GM23338 (cell line): ENCODE measurements at regions not wholly inside any gene's neighbourhood (a gene's known extent, or its start where the extent isn't known, plus 50 kb on each side); places are given as distances from the start of the nearest gene placed in this dataset.
A peak's percentile ranks its signal among the peaks of the same experiment; 100 is the strongest.

Source experiments
- ATAC-seq: fragments of 200-7000 bp; cut with Tn5 transposase; 3 replicates; pipeline ENCODE4 v1.9.1; 2020
- DNase-seq: peaks from one replicate; pipeline ENCODE4 v3.0.0-alpha.2; 2015; ENCODE audit warnings: low spot score
- H2AFZ ChIP-seq: fragments of 200-600 bp; sonication (generic); 2 replicates; pipeline ENCODE4 v1.8.0; 2016; ENCODE audit warnings: antibody characterized with exemption, mild to moderate bottlenecking, moderate library complexity
- H3F3A ChIP-seq: fragments of 200-600 bp; sonication (generic); replicated peaks from 2 replicates; pipeline ENCODE4 v1.8.0; 2017; ENCODE audit warnings: antibody characterized with exemption, mixed run types, low read depth
- H3K27ac ChIP-seq: fragments of 200-600 bp; sonication (generic); 2 replicates; pipeline ENCODE4 v1.6.1; 2016; ENCODE audit warnings: low read depth
- H3K27me3 ChIP-seq: fragments of 200-600 bp; sonication (generic); 2 replicates; pipeline ENCODE4 v1.8.0; 2016; ENCODE audit warnings: mild to moderate bottlenecking, mixed run types, moderate library complexity; ENCODE audit not compliant: insufficient read depth
- H3K36me3 ChIP-seq: fragments of 200-600 bp; sonication (generic); 2 replicates; pipeline ENCODE4 v1.8.0; 2016; ENCODE audit warnings: mild to moderate bottlenecking; ENCODE audit not compliant: insufficient read depth
- H3K4me1 ChIP-seq: fragments of 200-600 bp; sonication (generic); 2 replicates; pipeline ENCODE4 v1.8.0; 2016; ENCODE audit warnings: mild to moderate bottlenecking, moderate library complexity; ENCODE audit not compliant: insufficient read depth
- H3K4me2 ChIP-seq: fragments of 200-600 bp; sonication (generic); 2 replicates; pipeline ENCODE4 v1.7.1; 2017; ENCODE audit warnings: mixed run types
- H3K4me3 ChIP-seq: fragments of 200-600 bp; sonication (generic); 2 replicates; pipeline ENCODE4 v1.6.1; 2016; ENCODE audit warnings: mixed run types
- H3K79me2 ChIP-seq: fragments of 200-600 bp; sonication (generic); replicated peaks from 2 replicates; pipeline ENCODE4 v1.8.0; 2017; ENCODE audit warnings: mild to moderate bottlenecking; ENCODE audit not compliant: insufficient read depth
- H3K9me2 ChIP-seq: fragments of 200-600 bp; sonication (generic); 2 replicates; pipeline ENCODE4 v1.8.0; 2017; ENCODE audit not compliant: insufficient read depth
- H4K20me1 ChIP-seq: fragments of 200-600 bp; sonication (generic); replicated peaks from 2 replicates; pipeline ENCODE4 v1.8.0; 2017; ENCODE audit warnings: mild to moderate bottlenecking; ENCODE audit not compliant: insufficient read depth
- H3K27ac Mint-ChIP-seq: 2 replicates; pipeline ENCODE4 v1.8.0; 2020; ENCODE audit warnings: inconsistent platforms, mild to moderate bottlenecking, moderate library complexity, mixed read lengths
- H3K27me3 Mint-ChIP-seq: 3 replicates; pipeline ENCODE4 v1.8.0; 2022; ENCODE audit warnings: low read depth, mild to moderate bottlenecking, moderate library complexity, mixed read lengths, inconsistent platforms; ENCODE audit not compliant: insufficient read depth, poor library complexity
- H3K36me3 Mint-ChIP-seq: 3 replicates; pipeline ENCODE4 v1.8.0; 2021; ENCODE audit warnings: low read depth, mild to moderate bottlenecking, inconsistent platforms, moderate library complexity, mixed read lengths
- H3K4me1 Mint-ChIP-seq: 3 replicates; pipeline ENCODE4 v1.8.0; 2020; ENCODE audit warnings: mild to moderate bottlenecking, inconsistent platforms, mixed read lengths
- H3K4me3 Mint-ChIP-seq: 3 replicates; pipeline ENCODE4 v1.8.0; 2021; ENCODE audit warnings: moderate library complexity, mild to moderate bottlenecking, inconsistent platforms, mixed read lengths
- H3K9me3 Mint-ChIP-seq: 3 replicates; pipeline ENCODE4 v1.8.0; 2020; ENCODE audit warnings: moderate library complexity, mild to moderate bottlenecking, inconsistent platforms, mixed read lengths
- CREB1 ChIP-seq: fragments of 250-450 bp; sonication (Bioruptor Pico); IDR thresholded peaks from 2 replicates; pipeline ENCODE4 v1.5.0; 2020; ENCODE audit warnings: low read depth, mild to moderate bottlenecking, moderate library complexity
- ETS1 ChIP-seq: IDR thresholded peaks from 2 replicates; pipeline ENCODE4 v1.6.1; 2016; ENCODE audit warnings: antibody characterized with exemption
- EZH2 ChIP-seq: fragments of 200-600 bp; sonication (generic); IDR thresholded peaks from one replicate; pipeline ENCODE4 v1.8.0; 2017; ENCODE audit warnings: antibody characterized with exemption, mild to moderate bottlenecking, low read depth; ENCODE audit not compliant: unreplicated experiment
- NANOG ChIP-seq: IDR thresholded peaks from 2 replicates; pipeline ENCODE4 v1.6.1; 2016; ENCODE audit warnings: antibody characterized with exemption, borderline replicate concordance
- POLR2AphosphoS5 ChIP-seq: IDR thresholded peaks from 2 replicates; pipeline ENCODE4 v1.6.1; 2016; ENCODE audit warnings: antibody characterized with exemption, low read depth
- REST ChIP-seq: IDR thresholded peaks from one replicate; pipeline ENCODE4 v1.6.1; 2018; ENCODE audit warnings: antibody characterized with exemption; ENCODE audit not compliant: unreplicated experiment
- ZNF114 ChIP-seq: fragments of 250-450 bp; sonication (Bioruptor Pico); IDR thresholded peaks from 2 replicates; pipeline ENCODE4 v1.5.0; 2020; ENCODE audit warnings: mild to moderate bottlenecking, moderate library complexity
- TF ChIP-seq, protein P1 (sequence below): fragments of 250-450 bp; sonication (Bioruptor Pico); IDR thresholded peaks from 2 replicates; pipeline ENCODE4 v1.5.0; 2020; ENCODE audit warnings: mild to moderate bottlenecking, moderate library complexity

GRCh38 chrX:125382148-125382628 lies 62.5 kb downstream of the TEX13C start:
- peak overlapping the region; percentile 79; the same call in 1 of the 2 replicates for H3K27ac ChIP-seq
- Mint-ChIP-seq H3K4me1 (peaks cover 29% of the 10 kb centered on the region), H3K27ac (no peak overlapping the region; the same call in 1 of the 2 replicates), H3K36me3 (peaks cover 29% of the 10 kb centered on the region), H3K27me3 (peaks cover 25% of the 10 kb centered on the region), H3K4me3 (no peak overlapping the region), H3K9me3 (no peaks in the 10 kb centered on the region)
- TF ChIP-seq POLR2AphosphoS5 (peak; percentile 43), NANOG (no peak), ETS1 (no peak)
- peaks cover 12% of the 10 kb centered on the region for H3K4me1 ChIP-seq
- H2AFZ ChIP-seq = no peak overlapping the region
- H3K4me3 ChIP-seq = no peak overlapping the region
- ATAC-seq = peak; percentile 49
- no peak overlapping the region for H3K4me2 ChIP-seq
- peaks cover 7% of the 10 kb centered on the region for H3K79me2 ChIP-seq
- H3K27me3 ChIP-seq = 0 out of 2 replicates have a peak, but pooled peaks cover 4% of the 10 kb centered on the region
- H3K36me3 ChIP-seq = no peaks in the 10 kb centered on the region; the same call in 1 of the 2 replicates
- H3K9me2 ChIP-seq = no peaks in the 10 kb centered on the region
- H4K20me1 ChIP-seq = peaks cover 6% of the 10 kb centered on the region; the same call in 1 of the 2 replicates
- peaks cover 21% of the 10 kb centered on the region for H3F3A ChIP-seq
- DNase-seq = peak; percentile 26

DNA sequence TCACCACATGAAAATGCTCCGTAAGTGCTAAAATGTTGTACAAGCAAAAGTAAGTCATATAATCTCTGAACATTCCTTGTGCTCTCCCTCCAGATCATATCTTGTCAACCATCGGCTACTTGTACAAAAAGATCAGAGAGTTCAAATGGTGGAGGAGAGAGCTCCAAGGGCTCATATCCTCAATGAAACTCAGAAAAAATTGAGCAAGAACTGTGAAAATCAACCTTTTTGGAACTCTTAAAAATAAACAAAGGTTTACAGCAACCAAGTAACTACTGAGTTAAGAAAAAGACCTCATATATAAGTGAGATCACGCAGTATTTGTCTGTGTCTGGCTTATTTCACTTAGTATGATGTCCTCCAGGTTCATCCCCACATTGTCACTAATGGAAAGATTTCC lies 63.2 kb downstream of the TEX13C start:
- Mint-ChIP-seq H3K27ac (peak overlapping the region; percentile 27; the same call in 1 of the 2 replicates), H3K27me3 (peaks cover 29% of the 10 kb centered on the region), H3K36me3 (peaks cover 36% of the 10 kb centered on the region), H3K4me1 (peaks cover 36% of the 10 kb centered on the region), H3K9me3 (no peaks in the 10 kb centered on the region; the same call in 2 of the 3 replicates), H3K4me3 (no peak overlapping the region)
- Histone ChIP-seq H3K27me3 (0 out of 2 replicates have a peak, but pooled peaks cover 4% of the 10 kb centered on the region), H3K4me3 (no peak overlapping the region), H3K36me3 (peaks cover 5% of the 10 kb centered on the region; the same call in 1 of the 2 replicates), H2AFZ (no peak overlapping the region), H4K20me1 (peaks cover 11% of the 10 kb centered on the region; the same call in 1 of the 2 replicates), H3K79me2 (peaks cover 14% of the 10 kb centered on the region), H3K4me2 (no peak overlapping the region), H3F3A (peaks cover 28% of the 10 kb centered on the region), H3K9me2 (no peaks in the 10 kb centered on the region), H3K27ac (peak overlapping the region; percentile 79; the same call in 1 of the 2 replicates), H3K4me1 (peaks cover 19% of the 10 kb centered on the region)
- DNase-seq (peak; percentile 1), ATAC-seq (peak; percentile 8; the same call in 1 of the 3 replicates)
- TF ChIP-seq, protein P1, sequence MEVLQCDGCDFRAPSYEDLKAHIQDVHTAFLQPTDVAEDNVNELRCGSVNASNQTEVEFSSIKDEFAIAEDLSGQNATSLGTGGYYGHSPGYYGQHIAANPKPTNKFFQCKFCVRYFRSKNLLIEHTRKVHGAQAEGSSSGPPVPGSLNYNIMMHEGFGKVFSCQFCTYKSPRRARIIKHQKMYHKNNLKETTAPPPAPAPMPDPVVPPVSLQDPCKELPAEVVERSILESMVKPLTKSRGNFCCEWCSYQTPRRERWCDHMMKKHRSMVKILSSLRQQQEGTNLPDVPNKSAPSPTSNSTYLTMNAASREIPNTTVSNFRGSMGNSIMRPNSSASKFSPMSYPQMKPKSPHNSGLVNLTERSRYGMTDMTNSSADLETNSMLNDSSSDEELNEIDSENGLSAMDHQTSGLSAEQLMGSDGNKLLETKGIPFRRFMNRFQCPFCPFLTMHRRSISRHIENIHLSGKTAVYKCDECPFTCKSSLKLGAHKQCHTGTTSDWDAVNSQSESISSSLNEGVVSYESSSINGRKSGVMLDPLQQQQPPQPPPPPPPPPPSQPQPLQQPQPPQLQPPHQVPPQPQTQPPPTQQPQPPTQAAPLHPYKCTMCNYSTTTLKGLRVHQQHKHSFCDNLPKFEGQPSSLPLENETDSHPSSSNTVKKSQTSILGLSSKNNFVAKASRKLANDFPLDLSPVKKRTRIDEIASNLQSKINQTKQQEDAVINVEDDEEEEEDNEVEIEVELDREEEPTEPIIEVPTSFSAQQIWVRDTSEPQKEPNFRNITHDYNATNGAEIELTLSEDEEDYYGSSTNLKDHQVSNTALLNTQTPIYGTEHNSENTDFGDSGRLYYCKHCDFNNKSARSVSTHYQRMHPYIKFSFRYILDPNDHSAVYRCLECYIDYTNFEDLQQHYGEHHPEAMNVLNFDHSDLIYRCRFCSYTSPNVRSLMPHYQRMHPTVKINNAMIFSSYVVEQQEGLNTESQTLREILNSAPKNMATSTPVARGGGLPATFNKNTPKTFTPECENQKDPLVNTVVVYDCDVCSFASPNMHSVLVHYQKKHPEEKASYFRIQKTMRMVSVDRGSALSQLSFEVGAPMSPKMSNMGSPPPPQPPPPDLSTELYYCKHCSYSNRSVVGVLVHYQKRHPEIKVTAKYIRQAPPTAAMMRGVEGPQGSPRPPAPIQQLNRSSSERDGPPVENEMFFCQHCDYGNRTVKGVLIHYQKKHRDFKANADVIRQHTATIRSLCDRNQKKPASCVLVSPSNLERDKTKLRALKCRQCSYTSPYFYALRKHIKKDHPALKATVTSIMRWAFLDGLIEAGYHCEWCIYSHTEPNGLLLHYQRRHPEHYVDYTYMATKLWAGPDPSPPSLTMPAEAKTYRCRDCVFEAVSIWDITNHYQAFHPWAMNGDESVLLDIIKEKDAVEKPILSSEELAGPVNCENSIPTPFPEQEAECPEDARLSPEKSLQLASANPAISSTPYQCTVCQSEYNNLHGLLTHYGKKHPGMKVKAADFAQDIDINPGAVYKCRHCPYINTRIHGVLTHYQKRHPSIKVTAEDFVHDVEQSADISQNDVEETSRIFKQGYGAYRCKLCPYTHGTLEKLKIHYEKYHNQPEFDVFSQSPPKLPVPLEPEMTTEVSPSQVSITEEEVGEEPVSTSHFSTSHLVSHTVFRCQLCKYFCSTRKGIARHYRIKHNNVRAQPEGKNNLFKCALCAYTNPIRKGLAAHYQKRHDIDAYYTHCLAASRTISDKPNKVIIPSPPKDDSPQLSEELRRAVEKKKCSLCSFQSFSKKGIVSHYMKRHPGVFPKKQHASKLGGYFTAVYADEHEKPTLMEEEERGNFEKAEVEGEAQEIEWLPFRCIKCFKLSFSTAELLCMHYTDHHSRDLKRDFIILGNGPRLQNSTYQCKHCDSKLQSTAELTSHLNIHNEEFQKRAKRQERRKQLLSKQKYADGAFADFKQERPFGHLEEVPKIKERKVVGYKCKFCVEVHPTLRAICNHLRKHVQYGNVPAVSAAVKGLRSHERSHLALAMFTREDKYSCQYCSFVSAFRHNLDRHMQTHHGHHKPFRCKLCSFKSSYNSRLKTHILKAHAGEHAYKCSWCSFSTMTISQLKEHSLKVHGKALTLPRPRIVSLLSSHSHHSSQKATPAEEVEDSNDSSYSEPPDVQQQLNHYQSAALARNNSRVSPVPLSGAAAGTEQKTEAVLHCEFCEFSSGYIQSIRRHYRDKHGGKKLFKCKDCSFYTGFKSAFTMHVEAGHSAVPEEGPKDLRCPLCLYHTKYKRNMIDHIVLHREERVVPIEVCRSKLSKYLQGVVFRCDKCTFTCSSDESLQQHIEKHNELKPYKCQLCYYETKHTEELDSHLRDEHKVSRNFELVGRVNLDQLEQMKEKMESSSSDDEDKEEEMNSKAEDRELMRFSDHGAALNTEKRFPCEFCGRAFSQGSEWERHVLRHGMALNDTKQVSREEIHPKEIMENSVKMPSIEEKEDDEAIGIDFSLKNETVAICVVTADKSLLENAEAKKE (CRISPR knock-in tag) = no peak
- no peak for TF ChIP-seq EZH2
- no peak for TF ChIP-seq CREB1 (CRISPR knock-in tag)
- no peak for TF ChIP-seq ZNF114 (CRISPR knock-in tag)
- no peak for TF ChIP-seq REST
- no peak; the same call in 1 of the 2 replicates for TF ChIP-seq POLR2AphosphoS5
- TF ChIP-seq ETS1 = no peak
- TF ChIP-seq NANOG = no peak
